NCI-H510A treated with DMSO at 0.1 percent for 48 hours (cell line): ENCODE measurements at regions not wholly inside any gene's neighbourhood (a gene's known extent, or its start where the extent isn't known, plus 50 kb on each side); places are given as distances from the start of the nearest gene placed in this dataset.

Experiments
- DNase-seq: peaks from one replicate; lab custom pipeline; 2025; lab: John Stamatoyannopoulos, UW

DNA sequence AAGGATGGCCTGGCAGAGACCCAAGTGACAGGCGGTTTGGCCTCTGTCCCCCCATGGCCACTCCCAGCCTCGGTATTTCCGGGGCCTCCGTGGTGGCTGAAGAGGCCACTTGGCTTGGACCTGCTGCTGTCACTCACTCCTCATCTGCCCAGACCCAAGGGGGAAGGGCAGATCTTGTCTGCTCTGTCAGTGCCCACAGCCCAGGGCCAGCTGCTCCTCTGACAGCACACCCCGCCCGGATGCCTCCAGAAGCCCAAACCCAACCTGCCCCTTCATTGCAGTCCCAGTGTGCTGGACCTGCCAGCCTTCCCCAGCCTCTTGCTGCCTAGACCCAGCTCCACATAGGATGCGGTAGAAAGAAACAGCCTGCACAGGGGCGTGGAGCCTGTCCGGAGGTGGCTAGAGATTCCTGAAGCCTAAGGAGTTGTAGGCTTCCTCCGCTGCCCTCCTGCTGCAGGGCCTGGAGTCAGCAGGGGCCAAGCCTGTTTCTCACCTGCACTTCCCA lies 52.0 kb downstream of the MAGEF1 start:
- peak; percentile 78 for DNase-seq

DNA sequence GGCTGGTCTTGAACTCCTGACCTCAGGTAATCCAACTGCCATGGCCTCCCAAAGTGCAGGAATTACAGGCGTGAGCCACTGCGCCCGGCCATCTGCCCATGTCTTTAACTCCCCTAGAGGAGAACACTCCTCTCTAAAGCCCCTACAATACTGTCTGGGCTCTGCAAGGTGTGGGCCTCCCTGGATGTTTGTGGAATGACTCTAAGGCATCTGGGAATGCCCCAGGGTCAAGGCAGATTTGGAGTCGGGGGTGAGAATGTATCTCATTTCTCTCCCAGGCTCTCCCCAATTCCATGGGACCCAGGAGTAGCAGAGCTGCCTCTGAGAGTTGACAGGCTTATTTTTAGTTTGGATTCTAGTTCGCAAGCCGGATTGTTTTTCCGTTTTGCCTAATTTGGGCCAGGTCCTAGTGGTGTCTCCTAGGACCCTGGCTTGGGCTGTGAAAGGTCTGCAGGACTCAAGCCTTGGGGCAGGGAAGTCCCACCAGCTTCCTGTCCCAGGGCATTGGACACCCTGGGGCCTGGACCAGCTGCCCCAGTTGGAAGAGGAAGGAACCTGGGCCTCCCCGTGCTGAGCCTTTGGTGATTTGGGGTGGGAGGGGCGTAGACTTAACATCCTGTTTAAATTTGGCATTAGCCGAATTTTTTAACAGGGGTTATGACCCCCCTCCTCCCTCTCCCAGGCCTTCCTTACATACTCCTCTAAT lies 53.5 kb downstream of the MAGEF1 start:
- no peak for DNase-seq

DNA sequence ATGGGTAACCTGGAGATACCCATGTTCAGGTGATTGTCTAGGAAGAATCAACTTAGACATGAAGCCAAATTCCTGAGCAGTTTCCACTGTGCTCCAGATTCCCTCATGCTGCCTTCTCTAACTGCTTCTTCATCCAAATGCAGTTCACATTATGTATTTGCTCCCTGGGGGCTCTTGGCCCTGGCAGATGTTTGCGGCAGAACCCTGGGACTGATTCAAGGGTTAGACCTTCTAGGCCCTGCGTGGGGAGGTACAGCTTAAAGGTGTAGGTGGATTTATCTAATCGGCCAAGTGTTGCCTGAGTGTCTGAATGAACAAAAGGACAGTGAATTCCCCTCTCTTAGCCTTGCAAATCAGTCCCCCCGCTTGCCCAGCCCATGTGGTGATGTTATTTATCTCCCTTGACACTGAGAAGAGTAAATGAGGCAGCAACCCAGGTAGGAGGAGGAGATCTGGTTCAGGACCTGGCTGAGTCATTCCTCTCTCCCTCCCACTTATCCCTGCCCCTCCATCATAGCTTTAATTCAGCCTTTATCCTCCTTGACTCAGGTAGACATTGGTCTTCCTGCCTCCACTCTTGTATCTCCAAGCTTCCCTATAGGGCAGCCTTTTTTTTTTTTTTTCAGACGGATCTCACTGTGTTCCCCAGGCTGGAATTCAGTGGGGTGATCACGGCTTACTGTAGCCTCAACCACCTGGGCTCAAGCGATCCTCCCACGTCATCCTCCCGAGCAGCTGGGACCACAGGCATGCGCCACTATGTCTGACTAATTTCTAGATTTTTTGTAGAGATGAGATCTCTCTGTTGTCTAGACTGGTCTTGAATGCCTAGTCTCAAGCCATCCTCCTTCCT lies 54.8 kb downstream of the MAGEF1 start:
- no peak for DNase-seq

DNA sequence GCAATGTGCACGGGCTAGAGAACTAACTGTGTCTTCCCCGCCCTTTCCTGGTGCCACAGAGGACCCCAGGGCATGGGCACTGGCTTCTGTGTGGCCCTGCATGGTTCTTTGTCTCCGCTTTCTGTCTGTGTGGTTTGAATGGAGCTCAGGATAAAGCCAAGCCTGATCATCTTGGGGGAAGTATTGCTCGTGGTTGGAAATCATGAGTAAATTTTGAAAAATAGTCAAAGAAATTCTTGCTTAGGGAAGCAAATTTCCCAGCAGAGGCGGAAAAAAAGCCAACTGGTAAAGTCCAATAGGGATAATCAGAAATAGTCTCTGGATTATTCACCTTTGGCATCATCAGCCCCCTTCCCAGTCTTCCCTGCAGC lies 55.4 kb downstream of the MAGEF1 start:
- no peak for DNase-seq

DNA sequence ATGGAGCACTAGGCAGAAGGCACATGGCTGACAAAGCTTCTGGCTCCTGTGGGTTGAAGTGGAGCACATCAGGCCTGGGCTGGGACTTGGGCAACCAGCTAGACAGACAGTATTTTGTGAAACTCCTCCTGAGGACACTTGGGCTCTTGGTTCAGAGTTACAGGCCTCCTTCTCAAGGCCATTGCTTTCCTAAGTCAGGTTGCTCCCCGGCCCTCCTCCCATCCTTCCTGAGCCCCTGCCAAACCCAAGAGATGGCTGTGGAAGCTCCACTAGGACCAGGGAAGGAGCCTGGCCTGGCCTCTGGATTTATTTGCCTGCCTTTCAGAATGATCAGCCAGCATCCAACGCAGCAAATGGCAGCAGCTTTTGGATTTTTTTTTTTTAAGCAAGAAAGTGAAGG lies 56.3 kb downstream of the MAGEF1 start:
- no peak for DNase-seq

DNA sequence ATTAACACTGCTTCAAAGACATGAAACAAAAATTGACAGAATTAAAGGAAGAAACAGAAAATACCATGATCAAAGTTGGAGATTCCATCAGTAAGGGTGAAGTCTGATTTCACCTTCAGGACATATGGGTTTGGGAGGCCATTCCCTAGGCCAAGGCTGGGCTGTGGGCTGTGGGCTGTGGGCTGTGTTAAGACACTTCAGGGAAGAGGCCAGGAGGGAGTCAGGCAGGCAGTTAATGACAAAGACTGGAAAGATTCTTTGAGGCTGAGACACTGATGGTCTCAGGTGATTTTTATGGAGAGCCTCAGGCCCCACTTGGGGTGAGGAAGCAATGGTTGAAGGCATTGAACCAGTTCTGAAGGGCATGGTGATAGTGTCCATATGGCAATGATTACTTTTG lies 57.5 kb downstream of the MAGEF1 start:
- no peak for DNase-seq

DNA sequence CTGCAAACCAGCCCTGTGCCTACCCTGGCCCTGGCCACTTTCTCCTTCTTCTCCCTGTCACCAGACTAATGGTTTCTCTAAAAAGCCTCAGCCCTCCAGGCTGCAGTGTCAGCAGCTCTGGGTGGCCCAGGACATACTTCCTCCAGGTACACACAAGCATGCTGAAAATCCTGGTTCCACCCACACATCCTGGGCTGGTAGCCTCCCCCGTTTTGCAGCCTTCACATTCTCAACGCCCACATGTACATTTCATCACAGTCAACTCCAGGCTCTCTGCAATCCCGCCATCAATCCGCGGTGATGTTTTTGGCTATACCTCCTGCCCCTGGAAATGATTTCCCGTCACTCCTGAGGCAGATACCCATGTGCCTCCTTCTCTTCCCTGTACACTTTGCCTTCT lies 59.4 kb downstream of the MAGEF1 start:
- no peak for DNase-seq

DNA sequence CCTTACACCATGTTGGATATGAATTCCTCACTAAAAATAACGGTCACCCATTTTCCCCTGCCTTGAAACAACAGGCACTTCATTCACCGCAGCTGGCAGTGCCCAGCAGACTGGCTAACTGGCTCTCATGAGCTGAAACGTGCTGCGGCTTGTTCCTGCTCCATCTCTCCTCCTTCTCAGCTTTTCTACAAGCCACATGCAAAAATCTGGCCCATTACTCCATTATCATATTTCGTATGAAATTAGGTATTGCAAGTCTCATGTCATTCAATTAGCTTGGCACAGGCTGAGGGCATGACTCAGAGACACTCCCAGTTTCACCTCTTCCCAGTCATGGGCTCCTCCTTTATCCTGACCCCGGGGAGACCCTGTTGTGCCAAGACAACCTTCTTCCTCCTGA lies 60.0 kb downstream of the MAGEF1 start:
- DNase-seq = no peak

DNA sequence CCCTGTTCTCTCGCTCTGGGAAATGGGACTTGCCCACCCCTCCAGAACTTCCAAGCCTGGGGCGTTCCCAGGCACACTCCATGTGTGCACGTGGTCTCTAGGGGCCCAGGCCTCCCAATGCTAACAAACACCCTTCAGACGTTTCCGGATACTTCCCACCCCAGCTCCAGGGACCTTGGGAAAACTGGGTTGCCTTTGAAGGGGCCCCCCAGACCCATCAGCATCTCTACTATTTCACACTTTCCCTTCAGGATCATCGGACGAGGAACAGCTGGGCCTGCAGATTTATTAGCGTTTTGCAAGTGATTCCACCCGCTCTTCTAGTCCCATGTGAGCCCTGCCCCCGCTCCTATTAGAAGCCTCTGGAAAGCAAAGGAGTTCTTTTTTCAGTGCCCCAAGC lies 63.2 kb downstream of the MAGEF1 start:
- no peak for DNase-seq

DNA sequence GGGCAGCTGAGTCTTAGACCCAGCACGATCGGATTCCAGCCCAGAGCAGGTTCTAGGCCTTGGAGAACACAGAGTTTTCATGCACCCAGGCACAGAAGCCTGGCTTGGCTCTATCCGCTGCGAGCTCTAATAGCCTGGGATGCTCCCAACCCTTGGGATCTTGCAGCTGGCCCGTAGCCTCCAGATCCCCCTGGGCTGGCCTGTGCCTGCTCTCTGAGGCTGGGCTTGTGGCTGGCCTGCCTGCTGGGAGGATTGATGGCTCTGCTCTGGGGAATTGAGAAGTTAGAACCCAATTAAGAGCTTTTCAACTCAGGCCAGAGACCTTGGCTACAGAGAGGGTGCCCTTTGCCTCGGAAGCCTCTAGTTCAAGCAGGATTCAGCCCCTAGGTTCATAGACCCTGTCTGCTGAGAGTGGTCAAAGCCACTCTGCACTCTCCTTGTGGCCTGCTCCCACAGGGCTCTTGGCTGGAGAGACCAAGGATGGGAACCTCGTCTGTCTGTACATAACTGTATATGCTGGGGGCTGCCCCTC lies 64.4 kb downstream of the MAGEF1 start:
- DNase-seq = no peak

DNA sequence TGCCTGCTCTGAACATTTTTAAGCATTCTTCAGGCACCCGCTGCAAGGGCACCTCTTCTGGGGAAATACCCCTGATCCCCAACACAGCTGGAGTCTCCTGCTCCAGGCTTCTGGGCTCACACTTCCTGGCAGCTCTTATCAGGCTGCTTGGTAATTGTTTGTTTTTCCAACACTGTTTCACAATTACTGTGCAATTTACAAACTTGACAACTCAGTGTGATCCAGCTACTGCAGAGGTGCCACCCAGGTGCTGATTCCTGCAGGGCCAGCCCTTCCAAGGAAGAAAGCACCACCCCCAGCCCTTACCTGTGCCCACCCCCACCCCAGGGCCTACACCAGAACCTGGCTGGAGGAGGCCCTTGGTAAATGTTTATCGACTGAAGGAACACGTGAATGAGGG lies 66.5 kb downstream of the MAGEF1 start:
- DNase-seq = peak; percentile 90

DNA sequence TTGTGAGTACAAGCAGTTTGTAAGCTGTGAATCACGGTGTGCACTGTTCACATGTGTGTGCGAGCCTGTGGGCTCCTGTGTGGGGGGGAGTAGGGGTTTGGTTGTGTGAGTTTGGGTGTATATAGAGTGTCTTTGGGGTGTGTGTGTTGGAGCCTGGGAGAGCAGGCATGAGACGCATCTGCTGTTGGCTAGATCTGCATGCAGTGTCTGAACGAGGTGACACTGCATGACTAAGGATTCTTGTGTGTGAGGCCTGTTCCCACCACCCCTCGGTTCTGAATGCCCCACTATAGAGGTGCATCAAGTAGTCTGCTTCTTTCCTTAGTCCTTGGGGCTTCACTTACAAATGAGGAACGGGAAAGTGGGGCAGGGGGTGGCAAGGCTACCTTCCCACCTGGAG lies 68.4 kb downstream of the MAGEF1 start:
- DNase-seq = no peak

DNA sequence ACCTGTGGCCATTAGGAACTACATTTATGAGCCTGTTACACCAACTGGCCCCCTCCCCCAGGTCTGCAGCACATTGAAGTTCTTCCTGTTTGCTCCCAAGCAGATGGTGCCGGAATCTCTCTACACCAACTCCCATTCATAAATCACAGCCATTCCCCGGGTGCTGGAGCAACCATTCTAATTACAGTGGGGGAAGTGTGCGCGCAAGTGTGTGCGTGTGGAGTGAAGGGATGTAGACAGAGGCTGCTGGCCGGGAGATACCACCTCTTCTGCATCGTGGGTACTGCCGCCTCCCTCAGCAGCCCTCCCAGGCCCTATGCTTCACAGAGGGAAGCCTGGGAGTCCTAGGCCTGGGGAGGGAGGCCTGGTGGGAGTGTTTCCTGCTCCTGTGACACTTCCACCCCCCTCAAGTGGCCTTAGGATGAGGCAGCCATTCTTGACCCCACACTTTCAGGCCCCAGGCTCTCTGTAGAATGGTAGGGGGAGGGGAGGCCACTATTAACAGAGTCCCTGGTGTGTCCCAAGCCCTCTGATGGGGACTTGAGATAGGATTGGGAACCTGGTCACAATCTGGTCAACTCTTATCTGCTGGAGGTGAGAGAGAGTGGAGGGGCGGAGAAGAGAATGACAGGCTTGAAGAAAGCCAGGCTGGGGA lies 69.1 kb downstream of the MAGEF1 start:
- DNase-seq = peak; percentile 20

DNA sequence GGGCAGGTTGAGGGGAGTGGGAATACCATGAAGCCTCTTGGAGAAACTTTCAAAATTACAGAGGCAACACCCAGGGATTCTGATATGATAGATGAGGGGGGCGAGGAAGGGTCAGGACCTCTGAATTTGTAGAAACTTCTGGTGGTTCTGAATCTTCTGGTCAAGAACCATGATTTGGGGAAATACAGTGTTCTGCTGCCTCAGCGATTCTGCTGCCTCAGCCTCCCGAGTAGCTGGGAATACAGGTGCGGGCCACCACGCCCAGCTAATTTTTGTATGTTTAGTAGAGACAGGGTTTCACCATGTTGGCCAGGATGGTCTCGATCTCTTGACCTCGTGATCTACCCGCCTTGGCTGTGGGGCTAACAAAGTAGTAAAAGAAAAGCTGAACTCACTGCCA lies 70.4 kb downstream of the MAGEF1 start:
- no peak for DNase-seq

DNA sequence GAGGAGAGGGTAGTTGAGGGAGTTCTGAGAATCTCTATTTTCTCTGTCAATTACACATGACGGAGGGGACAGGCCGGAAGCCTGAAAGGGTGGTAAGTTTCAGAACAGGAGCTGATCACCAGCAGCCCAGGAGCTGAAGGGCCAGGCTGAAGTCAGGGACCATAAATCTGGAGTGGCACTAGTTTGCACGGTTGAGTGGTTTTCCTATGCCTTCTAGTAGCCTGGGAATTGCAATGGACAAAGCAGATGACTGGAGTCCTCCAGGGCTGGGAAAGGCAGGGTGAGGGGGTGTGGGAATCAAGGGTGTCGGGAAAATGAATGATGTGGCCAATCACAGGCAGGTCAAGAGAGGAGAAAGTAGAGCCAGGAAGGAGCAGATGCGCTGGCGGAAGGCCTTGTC lies 72.5 kb downstream of the MAGEF1 start:
- peak; percentile 99 for DNase-seq

DNA sequence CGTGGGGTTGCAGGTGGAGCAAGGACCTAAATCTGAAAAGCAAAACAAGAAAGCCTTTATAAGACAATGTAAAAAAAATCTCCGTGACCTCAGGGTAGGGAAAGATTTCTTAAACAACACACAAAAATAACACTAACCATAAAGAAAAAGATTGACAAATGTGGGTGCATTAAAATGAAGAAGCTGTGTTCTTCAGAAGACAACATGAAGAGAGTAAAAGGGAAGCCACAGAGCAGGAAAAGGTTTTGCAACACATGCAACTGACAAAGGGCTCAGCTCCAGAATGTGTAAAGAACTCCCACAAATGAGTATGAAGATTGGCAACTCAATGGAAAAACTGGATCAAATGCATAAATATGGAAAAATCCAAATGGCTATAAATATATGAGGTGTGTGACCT lies 74.2 kb downstream of the MAGEF1 start:
- DNase-seq = no peak

DNA sequence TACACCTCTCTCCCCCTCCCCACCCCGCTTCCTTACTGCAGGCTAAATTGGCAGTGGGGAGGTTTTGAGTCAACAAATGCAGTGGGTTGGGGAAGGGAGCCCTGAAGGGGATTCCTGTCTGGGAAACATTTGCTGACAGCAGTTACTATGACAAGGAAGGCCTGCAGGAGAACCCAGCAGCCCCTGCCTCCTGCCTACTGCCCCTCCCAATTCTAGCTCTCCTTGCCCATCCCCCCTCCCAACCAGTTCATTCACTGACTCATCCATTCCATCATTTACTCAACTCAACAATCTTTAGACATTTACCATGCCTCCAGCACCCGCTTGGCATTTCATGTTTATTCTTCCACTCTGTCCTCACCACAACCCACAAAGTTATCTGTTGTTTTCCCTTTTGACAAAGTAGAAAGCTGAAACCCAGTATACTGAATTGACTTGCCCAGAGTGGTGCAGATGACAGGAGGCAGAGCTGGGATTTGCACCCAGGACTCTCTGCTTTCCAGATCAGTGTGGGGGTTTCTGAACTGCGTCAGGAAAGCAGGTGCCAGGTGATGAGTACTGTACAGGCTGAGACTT lies 75.0 kb downstream of the MAGEF1 start:
- DNase-seq = no peak

DNA sequence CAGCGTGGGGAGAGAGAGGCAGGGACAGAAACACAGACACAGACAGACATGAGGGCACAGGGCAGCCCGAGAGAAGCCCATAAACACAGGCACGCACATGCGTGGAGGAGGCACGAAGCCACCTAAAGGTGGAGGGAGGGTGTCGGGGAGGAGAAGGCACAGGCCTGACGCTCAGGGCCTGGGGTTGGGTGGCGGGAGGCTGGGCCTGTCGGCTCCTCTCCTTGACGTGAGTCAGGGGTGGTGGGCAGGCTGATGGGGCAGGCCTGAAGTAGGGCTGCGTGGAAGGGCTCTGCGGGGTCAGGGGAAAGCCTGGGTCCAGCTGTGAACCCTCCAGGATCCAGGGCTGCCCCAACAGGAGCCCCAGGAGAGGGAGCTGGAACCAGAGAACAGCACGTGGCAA lies 74.2 kb downstream of the EPHB3 start:
- DNase-seq = no peak

DNA sequence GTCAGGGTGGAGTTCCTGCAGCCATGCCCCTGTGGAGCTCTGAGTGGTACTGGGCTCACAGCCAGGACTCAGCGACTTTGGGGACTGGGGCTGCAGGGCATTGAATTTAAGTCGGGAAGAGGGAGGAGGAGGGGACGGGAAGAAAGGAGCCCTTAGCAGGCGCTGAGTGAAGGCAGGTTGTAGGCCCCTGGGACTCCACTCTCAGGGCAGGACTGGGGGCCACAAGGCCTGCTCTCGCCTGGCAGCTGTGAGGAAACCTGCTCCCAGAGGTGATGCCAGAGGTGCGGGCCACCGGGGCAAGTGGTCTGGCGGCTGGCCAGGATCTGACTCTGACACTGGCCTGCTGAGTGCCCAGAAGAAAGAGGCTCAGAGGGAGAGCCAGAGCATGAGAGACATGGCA lies 73.5 kb downstream of the EPHB3 start:
- peak; percentile 70 for DNase-seq

DNA sequence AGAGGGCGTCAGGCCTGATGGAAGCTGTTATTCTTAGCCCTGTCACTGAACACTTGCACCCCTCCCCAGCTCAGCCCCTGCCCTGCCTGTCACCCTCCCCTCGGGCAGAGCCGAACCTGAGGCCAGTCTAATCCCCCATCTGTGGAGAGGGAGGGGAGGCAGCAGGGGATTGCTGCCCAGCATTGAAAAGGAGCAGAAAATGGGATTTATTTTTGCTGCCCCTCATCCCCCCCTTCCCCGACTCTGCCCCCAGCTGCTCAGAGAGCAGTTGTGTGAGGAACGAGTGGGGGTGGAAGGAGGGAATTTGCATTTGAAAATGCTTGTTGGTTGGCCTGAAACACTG lies 71.6 kb downstream of the EPHB3 start:
- no peak for DNase-seq

DNA sequence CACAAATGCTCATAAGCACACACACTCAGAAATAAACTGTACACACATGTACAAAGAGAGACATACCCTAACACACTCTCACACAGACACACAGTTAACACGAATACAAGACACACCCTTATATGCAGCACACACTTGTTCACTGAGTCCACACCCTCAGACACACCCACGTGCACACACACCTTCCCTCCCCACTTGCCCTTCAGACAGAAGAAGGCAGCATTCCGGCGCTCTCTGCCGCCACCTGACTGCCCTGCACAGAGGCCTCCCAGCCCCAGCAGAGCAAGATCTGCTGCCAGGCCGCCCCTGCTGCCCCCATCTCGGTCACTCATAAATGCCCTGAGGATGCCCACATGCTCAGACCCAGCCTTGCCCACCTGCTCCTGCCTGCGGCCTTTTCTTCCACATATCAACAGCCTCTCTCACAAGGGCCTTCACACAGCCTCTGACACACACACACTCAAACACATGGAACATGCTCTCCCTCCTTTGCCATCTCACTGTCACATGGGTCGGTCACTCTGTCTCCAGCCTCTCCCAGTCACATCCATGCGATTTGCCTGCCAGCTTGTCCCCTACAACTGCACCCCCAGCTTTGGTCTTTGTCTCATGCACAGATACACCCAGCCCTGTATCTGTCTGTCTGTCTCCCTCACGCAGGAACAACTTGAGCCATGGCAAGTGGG lies 71.1 kb downstream of the EPHB3 start:
- DNase-seq = no peak
